GM19468 (cell line): ENCODE measurements at regions not wholly inside any gene's neighbourhood (a gene's known extent, or its start where the extent isn't known, plus 50 kb on each side); places are given as distances from the start of the nearest gene placed in this dataset.

Experiments used
- ATAC-seq: cut with Tn5 transposase; IDR thresholded peaks from one replicate; pipeline ENCODE4 v1.9.1; 2021; ENCODE audit warnings: mild to moderate bottlenecking, moderate library complexity, moderate number of reproducible peaks; ENCODE audit not compliant: unreplicated experiment; ENCODE audit errors: extremely low read depth

GRCh38 chr5:7955476-7955875, 86.5 kb downstream of the MTRR start:
- ATAC-seq: no peak

- no peak for ATAC-seq
Observed at GRCh38 chr5:7957329-7957728, 88.4 kb downstream of the MTRR start.

GRCh38 chr5:7960142-7960541, 91.2 kb downstream of the MTRR start:
- no peak for ATAC-seq

- ATAC-seq: no peak
Observed at GRCh38 chr5:7961540-7961939, 92.6 kb downstream of the MTRR start.

GRCh38 chr5:7970816-7971215, 101.9 kb downstream of the MTRR start:
- no peak for ATAC-seq

GRCh38 chr5:7976411-7977190, 107.7 kb downstream of the MTRR start:
- no peak for ATAC-seq

GRCh38 chr5:7978114-7978513, 109.2 kb downstream of the MTRR start:
- no peak for ATAC-seq

- ATAC-seq: no peak
Observed at GRCh38 chr5:7978991-7979390, 110.0 kb downstream of the MTRR start.

- ATAC-seq: no peak
Observed at GRCh38 chr5:7980881-7981280, 111.9 kb downstream of the MTRR start.

GRCh38 chr5:7983433-7983832, 114.5 kb downstream of the MTRR start:
- ATAC-seq: no peak

GRCh38 chr5:7991125-7991821, 122.3 kb downstream of the MTRR start:
- ATAC-seq: no peak

- ATAC-seq: no peak
Observed at GRCh38 chr5:7995688-7996294, 126.8 kb downstream of the MTRR start.

- ATAC-seq: no peak
Observed at GRCh38 chr5:8005416-8005815, 136.5 kb downstream of the MTRR start.

- ATAC-seq: no peak
Observed at GRCh38 chr5:8012131-8012977, 143.4 kb downstream of the MTRR start.

GRCh38 chr5:8013948-8014710, 145.2 kb downstream of the MTRR start:
- ATAC-seq: no peak

GRCh38 chr5:8019719-8020218, 150.8 kb downstream of the MTRR start:
- ATAC-seq: no peak

- no peak for ATAC-seq
Observed at GRCh38 chr5:8020861-8021514, 152.0 kb downstream of the MTRR start.

- no peak for ATAC-seq
Observed at GRCh38 chr5:8028243-8028642, 159.3 kb downstream of the MTRR start.

- ATAC-seq: no peak
Observed at GRCh38 chr5:8033261-8033660, 164.3 kb downstream of the MTRR start.
